ENCODE measurements at regions not wholly inside any gene's neighbourhood (a gene's known extent, or its start where the extent isn't known, plus 50 kb on each side); places are given as distances from the start of the nearest gene placed in this dataset.

DNA sequence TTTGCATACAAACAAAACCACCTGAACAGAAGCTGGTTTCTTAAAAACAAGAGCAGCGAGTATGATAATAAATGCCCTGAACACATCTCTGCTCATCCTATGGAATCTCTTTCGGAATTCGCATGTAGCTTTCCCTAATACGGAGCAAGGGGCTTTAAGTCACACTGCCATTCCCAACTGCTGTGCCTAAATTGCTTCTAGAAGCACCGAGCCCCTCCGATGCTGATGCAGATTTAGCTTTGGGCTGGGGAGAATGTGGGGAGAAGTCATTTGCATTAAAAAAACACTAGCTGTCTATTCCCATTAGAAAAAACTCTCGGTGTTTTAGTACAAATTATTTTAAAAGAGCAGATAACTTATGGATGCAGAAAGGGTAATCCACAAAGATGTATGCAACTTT is 76.9 kb downstream of the CD83 start:
- H3K27me3 ChIP-seq (replicated peaks in 1 of 2; ENCODE audit: control insufficient read depth in 2 of 2, insufficient read depth in 2 of 2, low read length in 1 of 2), result no peaks in the 10 kb centered on the region; a peak in 2 of 4 replicates
- intact Hi-C loops (cut with micrococcal nuclease; ENCODE audit: unreplicated experiment), result no loop called here
- no peaks in the 10 kb centered on the region for H4K20me1 ChIP-seq (ENCODE audit: control insufficient read depth, insufficient read depth)
- no peak overlapping the region for H2AFZ ChIP-seq (ENCODE audit: control insufficient read depth, low read depth, low read length)
- no peaks in the 10 kb centered on the region for H3K9me3 ChIP-seq (replicated peaks; ENCODE audit: control insufficient read depth, insufficient read depth, low read length)
- ChIA-PET CTCF (interaction anchor here (1.5 kb wide), 1 partner anchor 17 kb away, joined by 3 read pairs; no protein-coding TSS in a partner anchor), SMC1A (ENCODE audit: uncharacterized antibody, unreplicated experiment) (interaction anchor here (0.6 to 0.8 kb wide), 2 partner anchors 16 to 272 kb away, joined by 3 read pairs; no protein-coding TSS in a partner anchor), POLR2A (no interaction called here), RAD21 (ENCODE audit: unreplicated experiment) (interaction anchor here (0.5 kb wide), 1 partner anchor 299 kb away, joined by 3 read pairs; no protein-coding TSS in a partner anchor)
- no peak for FAIRE-seq
- in situ Hi-C loops (cut with MboI), result no loop called here
- no peak for DNase-seq (ENCODE audit: low read depth, low spot score)
- no peaks in the 10 kb centered on the region for H3K36me3 ChIP-seq (ENCODE audit: control insufficient read depth in 2 of 2, insufficient read depth in 2 of 2, low read length in 1 of 2)
- H3K79me2 ChIP-seq (ENCODE audit: control insufficient read depth, insufficient read depth, low read length), result no peaks in the 10 kb centered on the region
- H3K4me3 ChIP-seq, result no peak overlapping the region
- H3K27ac ChIP-seq (ENCODE audit: control insufficient read depth, insufficient read depth), result no peak overlapping the region
- no peak for ATAC-seq
- H3K9ac ChIP-seq (ENCODE audit: control insufficient read depth, insufficient read depth, low read length), result no peak overlapping the region
- H3K4me2 ChIP-seq (ENCODE audit: control insufficient read depth, insufficient read depth), result no peak overlapping the region
- no peaks in the 10 kb centered on the region for H3K4me1 ChIP-seq (ENCODE audit: control insufficient read depth, insufficient read depth, low read length)
- BruUV-seq (replicated peaks), result no TSS peak
- WGBS (ENCODE audit: insufficient coverage, insufficient replicate concordance, low lambda C conversion rate, missing lambda C conversion rate), result 65% methylated on average over 7 of the region's 7 CpGs
- TF ChIP-seq SPI1 (IDR thresholded peaks at IDR 0.05; ENCODE audit: borderline replicate concordance, insufficient read depth, low read depth, low read length), result no peak
- TF ChIP-seq POLR2AphosphoS5 (IDR thresholded peaks at IDR 0.05; ENCODE audit: low read length), result no peak
- TF ChIP-seq POLR2AphosphoS2 (IDR thresholded peaks at IDR 0.05; ENCODE audit: low read depth, low read length), result no peak
- no peak for TF ChIP-seq ZZZ3 (IDR thresholded peaks at IDR 0.05; ENCODE audit: control insufficient read depth, insufficient read length, low read depth)
- no peak for TF ChIP-seq CREM (IDR thresholded peaks at IDR 0.05; ENCODE audit: low read depth)
- TF ChIP-seq NFIC (IDR thresholded peaks at IDR 0.05; ENCODE audit: low read depth, low read length), result no peak
- TF ChIP-seq, protein P1, sequence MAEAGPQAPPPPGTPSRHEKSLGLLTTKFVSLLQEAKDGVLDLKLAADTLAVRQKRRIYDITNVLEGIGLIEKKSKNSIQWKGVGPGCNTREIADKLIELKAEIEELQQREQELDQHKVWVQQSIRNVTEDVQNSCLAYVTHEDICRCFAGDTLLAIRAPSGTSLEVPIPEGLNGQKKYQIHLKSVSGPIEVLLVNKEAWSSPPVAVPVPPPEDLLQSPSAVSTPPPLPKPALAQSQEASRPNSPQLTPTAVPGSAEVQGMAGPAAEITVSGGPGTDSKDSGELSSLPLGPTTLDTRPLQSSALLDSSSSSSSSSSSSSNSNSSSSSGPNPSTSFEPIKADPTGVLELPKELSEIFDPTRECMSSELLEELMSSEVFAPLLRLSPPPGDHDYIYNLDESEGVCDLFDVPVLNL (IDR thresholded peaks at IDR 0.05; ENCODE audit: low read depth, low read length), result no peak
- TF ChIP-seq, protein P2, sequence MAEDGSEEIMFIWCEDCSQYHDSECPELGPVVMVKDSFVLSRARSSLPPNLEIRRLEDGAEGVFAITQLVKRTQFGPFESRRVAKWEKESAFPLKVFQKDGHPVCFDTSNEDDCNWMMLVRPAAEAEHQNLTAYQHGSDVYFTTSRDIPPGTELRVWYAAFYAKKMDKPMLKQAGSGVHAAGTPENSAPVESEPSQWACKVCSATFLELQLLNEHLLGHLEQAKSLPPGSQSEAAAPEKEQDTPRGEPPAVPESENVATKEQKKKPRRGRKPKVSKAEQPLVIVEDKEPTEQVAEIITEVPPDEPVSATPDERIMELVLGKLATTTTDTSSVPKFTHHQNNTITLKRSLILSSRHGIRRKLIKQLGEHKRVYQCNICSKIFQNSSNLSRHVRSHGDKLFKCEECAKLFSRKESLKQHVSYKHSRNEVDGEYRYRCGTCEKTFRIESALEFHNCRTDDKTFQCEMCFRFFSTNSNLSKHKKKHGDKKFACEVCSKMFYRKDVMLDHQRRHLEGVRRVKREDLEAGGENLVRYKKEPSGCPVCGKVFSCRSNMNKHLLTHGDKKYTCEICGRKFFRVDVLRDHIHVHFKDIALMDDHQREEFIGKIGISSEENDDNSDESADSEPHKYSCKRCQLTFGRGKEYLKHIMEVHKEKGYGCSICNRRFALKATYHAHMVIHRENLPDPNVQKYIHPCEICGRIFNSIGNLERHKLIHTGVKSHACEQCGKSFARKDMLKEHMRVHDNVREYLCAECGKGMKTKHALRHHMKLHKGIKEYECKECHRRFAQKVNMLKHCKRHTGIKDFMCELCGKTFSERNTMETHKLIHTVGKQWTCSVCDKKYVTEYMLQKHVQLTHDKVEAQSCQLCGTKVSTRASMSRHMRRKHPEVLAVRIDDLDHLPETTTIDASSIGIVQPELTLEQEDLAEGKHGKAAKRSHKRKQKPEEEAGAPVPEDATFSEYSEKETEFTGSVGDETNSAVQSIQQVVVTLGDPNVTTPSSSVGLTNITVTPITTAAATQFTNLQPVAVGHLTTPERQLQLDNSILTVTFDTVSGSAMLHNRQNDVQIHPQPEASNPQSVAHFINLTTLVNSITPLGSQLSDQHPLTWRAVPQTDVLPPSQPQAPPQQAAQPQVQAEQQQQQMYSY (CRISPR knock-in tag; IDR thresholded peaks at IDR 0.05), result no peak
- TF ChIP-seq MEF2A (IDR thresholded peaks at IDR 0.05; ENCODE audit: insufficient read depth, low read depth, low read length), result no peak
- TF ChIP-seq PAX8 (IDR thresholded peaks at IDR 0.05), result no peak
- TF ChIP-seq RUNX3 (IDR thresholded peaks at IDR 0.05; ENCODE audit: low read length), result no peak
- TF ChIP-seq WRNIP1 (IDR thresholded peaks at IDR 0.05; ENCODE audit: borderline replicate concordance, low read depth, low read length), result no peak
- TF ChIP-seq SREBF2 (IDR thresholded peaks at IDR 0.05; ENCODE audit: low read length), result no peak
- no peak for TF ChIP-seq SUPT20H (IDR thresholded peaks at IDR 0.05; ENCODE audit: borderline replicate concordance, control insufficient read depth, low read depth, low read length)
- TF ChIP-seq, protein P3, sequence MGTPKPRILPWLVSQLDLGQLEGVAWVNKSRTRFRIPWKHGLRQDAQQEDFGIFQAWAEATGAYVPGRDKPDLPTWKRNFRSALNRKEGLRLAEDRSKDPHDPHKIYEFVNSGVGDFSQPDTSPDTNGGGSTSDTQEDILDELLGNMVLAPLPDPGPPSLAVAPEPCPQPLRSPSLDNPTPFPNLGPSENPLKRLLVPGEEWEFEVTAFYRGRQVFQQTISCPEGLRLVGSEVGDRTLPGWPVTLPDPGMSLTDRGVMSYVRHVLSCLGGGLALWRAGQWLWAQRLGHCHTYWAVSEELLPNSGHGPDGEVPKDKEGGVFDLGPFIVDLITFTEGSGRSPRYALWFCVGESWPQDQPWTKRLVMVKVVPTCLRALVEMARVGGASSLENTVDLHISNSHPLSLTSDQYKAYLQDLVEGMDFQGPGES (IDR thresholded peaks at IDR 0.05), result no peak
- TF ChIP-seq REST (IDR thresholded peaks at IDR 0.05; ENCODE audit: low read depth, low read length), result no peak
- no peak for TF ChIP-seq BACH1 (IDR thresholded peaks at IDR 0.05; ENCODE audit: borderline replicate concordance)

Data from GM12878 (cell line).